ENCODE measurements at regions not wholly inside any gene's neighbourhood (a gene's known extent, or its start where the extent isn't known, plus 50 kb on each side); places are given as distances from the start of the nearest gene placed in this dataset.

DNA sequence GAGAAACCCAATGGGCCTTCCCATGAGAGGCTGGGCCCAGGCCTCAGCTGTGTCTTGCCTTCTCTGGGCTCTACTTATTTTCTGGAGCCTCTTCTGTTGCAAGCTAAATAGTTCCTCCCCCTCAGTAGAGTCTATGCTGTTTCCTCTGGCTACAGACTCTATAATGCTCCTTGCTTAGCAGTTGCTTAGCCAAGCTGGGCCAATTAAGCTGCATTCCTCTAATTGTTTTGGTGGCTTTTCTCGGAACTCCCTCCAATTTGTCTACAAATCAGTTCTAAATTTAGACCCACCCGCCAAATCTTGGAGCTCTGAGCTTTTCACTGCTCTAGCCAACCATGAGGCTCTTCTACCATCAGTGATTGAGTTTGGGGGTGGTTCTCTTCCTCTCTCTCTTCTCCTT is 302.7 kb upstream of the ASIC2 start:
- DNase-seq (ENCODE audit: low read depth, low spot score) (no peak), FAIRE-seq (no peak), ATAC-seq (no peak)
- H3K9me3 ChIP-seq (replicated peaks; ENCODE audit: control insufficient read depth, insufficient read depth, low read length): no peaks in the 10 kb centered on the region
- no peaks in the 10 kb centered on the region for H3K4me1 ChIP-seq (ENCODE audit: control insufficient read depth, insufficient read depth, low read length)
- ChIA-PET RAD21 (ENCODE audit: unreplicated experiment) (no interaction called here), CTCF (no interaction called here), POLR2A (no interaction called here), SMC1A (ENCODE audit: uncharacterized antibody, unreplicated experiment) (interaction anchor here (1.4 kb wide), 1 partner anchor 12 kb away, joined by 3 read pairs; no protein-coding TSS in a partner anchor)
- no peak overlapping the region for H3K4me3 ChIP-seq
- WGBS (ENCODE audit: insufficient coverage, insufficient replicate concordance, low lambda C conversion rate, missing lambda C conversion rate): 0% methylated on average over 2 of the region's 2 CpGs
- H4K20me1 ChIP-seq (ENCODE audit: control insufficient read depth, insufficient read depth): no peaks in the 10 kb centered on the region
- no TSS peak for BruUV-seq (replicated peaks)
- H3K4me2 ChIP-seq (ENCODE audit: control insufficient read depth, insufficient read depth): no peak overlapping the region
- H2AFZ ChIP-seq (ENCODE audit: control insufficient read depth, low read depth, low read length): no peak overlapping the region
- intact Hi-C loops (cut with micrococcal nuclease; ENCODE audit: unreplicated experiment) (no loop called here), in situ Hi-C loops (cut with MboI) (loop anchor here (10.0 kb wide), 1 partner anchor 61 kb away; no protein-coding TSS in a partner anchor)
- no peaks in the 10 kb centered on the region for H3K79me2 ChIP-seq (ENCODE audit: control insufficient read depth, insufficient read depth, low read length)
- TF ChIP-seq EED (IDR thresholded peaks at IDR 0.05; ENCODE audit: low read depth) (no peak), MTA2 (IDR thresholded peaks at IDR 0.05; ENCODE audit: low read depth) (no peak), SREBF1 (IDR thresholded peaks at IDR 0.05; ENCODE audit: low read length) (no peak), CEBPB (IDR thresholded peaks at IDR 0.05; ENCODE audit: borderline replicate concordance in 1 of 2, low read depth in 2 of 2, low read length in 2 of 2) (no peak), YBX1 (IDR thresholded peaks at IDR 0.05) (no peak), NFIC (IDR thresholded peaks at IDR 0.05; ENCODE audit: low read depth, low read length) (no peak), PML (IDR thresholded peaks at IDR 0.05; ENCODE audit: low read length) (no peak), ZSCAN29 (IDR thresholded peaks at IDR 0.05) (no peak), RCOR1 (conservative IDR thresholded peaks at IDR 0.05; ENCODE audit: low read depth, low read length) (no peak), ZNF24 (IDR thresholded peaks at IDR 0.05) (no peak), MTA3 (IDR thresholded peaks at IDR 0.05; ENCODE audit: borderline replicate concordance, low read length) (no peak), SPI1 (IDR thresholded peaks at IDR 0.05; ENCODE audit: borderline replicate concordance, insufficient read depth, low read depth, low read length) (no peak), STAT1 (conservative IDR thresholded peaks at IDR 0.05) (no peak), SIX5 (IDR thresholded peaks at IDR 0.05; ENCODE audit: low read depth, low read length, severe bottlenecking) (no peak), PAX5 (IDR thresholded peaks at IDR 0.05; ENCODE audit: borderline replicate concordance, low read depth, low read length) (no peak), TARDBP (IDR thresholded peaks at IDR 0.05; ENCODE audit: borderline replicate concordance) (no peak)
- TF ChIP-seq, protein P1, sequence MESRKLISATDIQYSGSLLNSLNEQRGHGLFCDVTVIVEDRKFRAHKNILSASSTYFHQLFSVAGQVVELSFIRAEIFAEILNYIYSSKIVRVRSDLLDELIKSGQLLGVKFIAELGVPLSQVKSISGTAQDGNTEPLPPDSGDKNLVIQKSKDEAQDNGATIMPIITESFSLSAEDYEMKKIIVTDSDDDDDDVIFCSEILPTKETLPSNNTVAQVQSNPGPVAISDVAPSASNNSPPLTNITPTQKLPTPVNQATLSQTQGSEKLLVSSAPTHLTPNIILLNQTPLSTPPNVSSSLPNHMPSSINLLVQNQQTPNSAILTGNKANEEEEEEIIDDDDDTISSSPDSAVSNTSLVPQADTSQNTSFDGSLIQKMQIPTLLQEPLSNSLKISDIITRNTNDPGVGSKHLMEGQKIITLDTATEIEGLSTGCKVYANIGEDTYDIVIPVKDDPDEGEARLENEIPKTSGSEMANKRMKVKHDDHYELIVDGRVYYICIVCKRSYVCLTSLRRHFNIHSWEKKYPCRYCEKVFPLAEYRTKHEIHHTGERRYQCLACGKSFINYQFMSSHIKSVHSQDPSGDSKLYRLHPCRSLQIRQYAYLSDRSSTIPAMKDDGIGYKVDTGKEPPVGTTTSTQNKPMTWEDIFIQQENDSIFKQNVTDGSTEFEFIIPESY (IDR thresholded peaks at IDR 0.05): no peak
- TF ChIP-seq, protein P2, sequence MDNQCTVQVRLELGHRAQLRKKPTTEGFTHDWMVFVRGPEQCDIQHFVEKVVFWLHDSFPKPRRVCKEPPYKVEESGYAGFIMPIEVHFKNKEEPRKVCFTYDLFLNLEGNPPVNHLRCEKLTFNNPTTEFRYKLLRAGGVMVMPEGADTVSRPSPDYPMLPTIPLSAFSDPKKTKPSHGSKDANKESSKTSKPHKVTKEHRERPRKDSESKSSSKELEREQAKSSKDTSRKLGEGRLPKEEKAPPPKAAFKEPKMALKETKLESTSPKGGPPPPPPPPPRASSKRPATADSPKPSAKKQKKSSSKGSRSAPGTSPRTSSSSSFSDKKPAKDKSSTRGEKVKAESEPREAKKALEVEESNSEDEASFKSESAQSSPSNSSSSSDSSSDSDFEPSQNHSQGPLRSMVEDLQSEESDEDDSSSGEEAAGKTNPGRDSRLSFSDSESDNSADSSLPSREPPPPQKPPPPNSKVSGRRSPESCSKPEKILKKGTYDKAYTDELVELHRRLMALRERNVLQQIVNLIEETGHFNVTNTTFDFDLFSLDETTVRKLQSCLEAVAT (IDR thresholded peaks at IDR 0.05): no peak
- no peak overlapping the region for H3K27ac ChIP-seq (ENCODE audit: control insufficient read depth, insufficient read depth)
- H3K9ac ChIP-seq (ENCODE audit: control insufficient read depth, insufficient read depth, low read length): no peak overlapping the region
- no peaks in the 10 kb centered on the region; a peak in 2 of 4 replicates for H3K27me3 ChIP-seq (replicated peaks in 1 of 2; ENCODE audit: control insufficient read depth in 2 of 2, insufficient read depth in 2 of 2, low read length in 1 of 2)
- H3K36me3 ChIP-seq (ENCODE audit: control insufficient read depth in 2 of 2, insufficient read depth in 2 of 2, low read length in 1 of 2): no peaks in the 10 kb centered on the region

Measured in GM12878 (cell line).